ENCODE measurements at regions not wholly inside any gene's neighbourhood (a gene's known extent, or its start where the extent isn't known, plus 50 kb on each side); places are given as distances from the start of the nearest gene placed in this dataset.

DNA sequence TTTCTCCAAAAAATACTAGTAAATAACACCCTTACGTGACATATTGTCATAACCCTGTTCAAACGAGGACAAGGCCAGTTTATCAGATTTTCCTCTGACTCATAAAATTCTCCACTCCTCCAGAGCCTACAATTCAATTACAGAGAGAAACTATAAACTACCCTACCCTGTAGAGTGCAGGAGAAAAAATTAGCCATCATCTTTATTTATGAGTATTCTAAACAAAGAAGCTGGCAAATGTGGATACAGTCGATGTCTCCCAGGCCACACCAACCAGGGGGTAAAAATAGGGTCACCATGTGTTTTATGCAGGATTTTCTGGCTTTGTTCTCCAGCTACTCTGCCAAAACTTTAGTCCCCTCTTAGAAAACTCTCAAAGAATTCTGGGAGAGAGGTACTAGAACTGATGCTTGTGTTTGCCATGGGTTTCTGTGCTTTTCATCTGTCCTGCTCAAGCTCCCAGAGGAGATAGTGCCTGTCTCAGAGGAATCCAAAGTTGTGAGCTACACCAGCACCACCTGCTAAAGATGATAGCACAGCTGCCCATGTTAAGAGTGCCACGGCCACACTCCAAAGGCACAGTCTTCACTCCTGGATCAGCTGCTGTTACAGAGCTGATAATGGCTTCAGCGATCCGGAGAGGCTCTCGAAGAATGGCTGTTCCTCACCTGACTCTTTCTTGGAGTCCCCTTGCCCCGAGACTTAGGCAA is 150.2 kb downstream of the IMPG2 start:
- Histone ChIP-seq H3K4me2 (ENCODE audit: low read length) (no peak overlapping the region), H3K4me3 (ENCODE audit: low read depth, low read length, poor library complexity, severe bottlenecking) (no peak overlapping the region), H3K9ac (ENCODE audit: low read length) (no peak overlapping the region), H2AFZ (ENCODE audit: low read length) (no peak overlapping the region), H3K9me3 (ENCODE audit: low read length) (no peaks in the 10 kb centered on the region), H3F3A (ENCODE audit: insufficient read depth, low read length) (no peaks in the 10 kb centered on the region), H3K9me2 (ENCODE audit: low read depth, low read length) (no peaks in the 10 kb centered on the region), H3K4me1 (ENCODE audit: insufficient read depth, low read length, severe bottlenecking) (no peaks in the 10 kb centered on the region), H3K36me3 (ENCODE audit: insufficient read depth, low read length) (no peaks in the 10 kb centered on the region), H3K79me2 (ENCODE audit: insufficient read depth, low read length) (no peaks in the 10 kb centered on the region), H4K20me1 (ENCODE audit: insufficient read depth, low read length) (no peaks in the 10 kb centered on the region), H3K27ac (ENCODE audit: low read depth, low read length, poor library complexity, severe bottlenecking) (no peak overlapping the region), H3K27me3 (ENCODE audit: insufficient read depth, low read length) (no peaks in the 10 kb centered on the region)
- TF ChIP-seq, protein P1, sequence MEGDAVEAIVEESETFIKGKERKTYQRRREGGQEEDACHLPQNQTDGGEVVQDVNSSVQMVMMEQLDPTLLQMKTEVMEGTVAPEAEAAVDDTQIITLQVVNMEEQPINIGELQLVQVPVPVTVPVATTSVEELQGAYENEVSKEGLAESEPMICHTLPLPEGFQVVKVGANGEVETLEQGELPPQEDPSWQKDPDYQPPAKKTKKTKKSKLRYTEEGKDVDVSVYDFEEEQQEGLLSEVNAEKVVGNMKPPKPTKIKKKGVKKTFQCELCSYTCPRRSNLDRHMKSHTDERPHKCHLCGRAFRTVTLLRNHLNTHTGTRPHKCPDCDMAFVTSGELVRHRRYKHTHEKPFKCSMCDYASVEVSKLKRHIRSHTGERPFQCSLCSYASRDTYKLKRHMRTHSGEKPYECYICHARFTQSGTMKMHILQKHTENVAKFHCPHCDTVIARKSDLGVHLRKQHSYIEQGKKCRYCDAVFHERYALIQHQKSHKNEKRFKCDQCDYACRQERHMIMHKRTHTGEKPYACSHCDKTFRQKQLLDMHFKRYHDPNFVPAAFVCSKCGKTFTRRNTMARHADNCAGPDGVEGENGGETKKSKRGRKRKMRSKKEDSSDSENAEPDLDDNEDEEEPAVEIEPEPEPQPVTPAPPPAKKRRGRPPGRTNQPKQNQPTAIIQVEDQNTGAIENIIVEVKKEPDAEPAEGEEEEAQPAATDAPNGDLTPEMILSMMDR (IDR thresholded peaks at IDR 0.05; ENCODE audit: low read length), result no peak
- no peak for TF ChIP-seq EZH2 (IDR thresholded peaks at IDR 0.05; ENCODE audit: borderline replicate concordance, low read length)

DNA sequence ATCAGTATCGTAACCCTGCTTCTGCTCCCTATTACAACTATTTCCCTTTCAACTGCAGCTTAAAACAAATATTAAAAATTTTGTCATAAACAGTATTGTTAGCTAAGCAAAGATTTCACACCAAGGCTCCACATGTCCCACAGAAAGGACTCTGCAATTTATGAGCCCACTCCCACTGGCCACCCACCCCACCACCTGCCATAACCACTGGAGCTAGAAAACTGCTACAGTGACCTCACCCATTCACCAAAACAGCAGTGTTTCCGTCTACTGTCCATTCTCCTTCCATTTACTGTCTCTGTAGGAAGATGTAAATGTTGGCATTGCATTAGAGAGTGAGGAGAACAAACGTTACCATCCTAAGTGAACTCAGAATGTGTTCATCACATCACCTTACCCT is 150.9 kb downstream of the IMPG2 start:
- Histone ChIP-seq H3K9ac (ENCODE audit: low read length) (no peak overlapping the region), H3K27me3 (ENCODE audit: insufficient read depth, low read length) (no peaks in the 10 kb centered on the region), H3K4me3 (ENCODE audit: low read depth, low read length, poor library complexity, severe bottlenecking) (no peak overlapping the region), H3K9me2 (ENCODE audit: low read depth, low read length) (no peaks in the 10 kb centered on the region), H3K79me2 (ENCODE audit: insufficient read depth, low read length) (no peaks in the 10 kb centered on the region), H3K27ac (ENCODE audit: low read depth, low read length, poor library complexity, severe bottlenecking) (no peak overlapping the region), H3K9me3 (ENCODE audit: low read length) (no peaks in the 10 kb centered on the region), H3F3A (ENCODE audit: insufficient read depth, low read length) (no peaks in the 10 kb centered on the region), H2AFZ (ENCODE audit: low read length) (no peak overlapping the region), H3K36me3 (ENCODE audit: insufficient read depth, low read length) (no peaks in the 10 kb centered on the region), H3K4me1 (ENCODE audit: insufficient read depth, low read length, severe bottlenecking) (no peaks in the 10 kb centered on the region), H4K20me1 (ENCODE audit: insufficient read depth, low read length) (no peaks in the 10 kb centered on the region), H3K4me2 (ENCODE audit: low read length) (no peak overlapping the region)
- TF ChIP-seq EZH2 (IDR thresholded peaks at IDR 0.05; ENCODE audit: borderline replicate concordance, low read length), result no peak
- TF ChIP-seq, protein P1 (IDR thresholded peaks at IDR 0.05; ENCODE audit: low read length), result no peak

DNA sequence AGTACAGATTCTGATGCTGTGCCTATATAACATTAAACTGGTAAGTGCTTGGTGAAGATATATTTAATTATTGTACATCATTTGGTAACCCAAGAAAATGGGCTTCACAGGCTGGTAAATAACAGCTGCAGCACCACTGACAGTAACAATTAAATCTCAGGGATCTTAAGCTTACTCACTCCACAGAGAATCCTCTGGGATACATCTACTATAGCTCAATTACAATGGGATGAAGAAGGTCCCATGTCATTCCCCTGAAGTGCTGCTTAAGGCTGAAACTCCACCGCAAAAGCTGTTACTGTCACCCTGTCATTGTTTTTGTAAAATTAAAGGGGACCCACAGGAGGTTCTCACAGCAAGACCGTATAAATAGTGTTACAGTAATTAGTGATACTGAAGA is 153.0 kb downstream of the IMPG2 start:
- Histone ChIP-seq H3K4me1 (ENCODE audit: insufficient read depth, low read length, severe bottlenecking) (no peaks in the 10 kb centered on the region), H3F3A (ENCODE audit: insufficient read depth, low read length) (no peaks in the 10 kb centered on the region), H3K9ac (ENCODE audit: low read length) (no peak overlapping the region), H3K4me2 (ENCODE audit: low read length) (no peak overlapping the region), H3K27me3 (ENCODE audit: insufficient read depth, low read length) (no peaks in the 10 kb centered on the region), H3K9me2 (ENCODE audit: low read depth, low read length) (no peaks in the 10 kb centered on the region), H3K27ac (ENCODE audit: low read depth, low read length, poor library complexity, severe bottlenecking) (no peak overlapping the region), H2AFZ (ENCODE audit: low read length) (no peak overlapping the region), H3K79me2 (ENCODE audit: insufficient read depth, low read length) (no peaks in the 10 kb centered on the region), H3K36me3 (ENCODE audit: insufficient read depth, low read length) (no peaks in the 10 kb centered on the region), H4K20me1 (ENCODE audit: insufficient read depth, low read length) (no peaks in the 10 kb centered on the region), H3K4me3 (ENCODE audit: low read depth, low read length, poor library complexity, severe bottlenecking) (no peak overlapping the region), H3K9me3 (ENCODE audit: low read length) (no peaks in the 10 kb centered on the region)
- no peak for TF ChIP-seq EZH2 (IDR thresholded peaks at IDR 0.05; ENCODE audit: borderline replicate concordance, low read length)
- TF ChIP-seq, protein P1 (IDR thresholded peaks at IDR 0.05; ENCODE audit: low read length), result no peak

All from OCI-LY1 (cell line).